ENCODE measurements at regions not wholly inside any gene's neighbourhood (a gene's known extent, or its start where the extent isn't known, plus 50 kb on each side); places are given as distances from the start of the nearest gene placed in this dataset.

DNA sequence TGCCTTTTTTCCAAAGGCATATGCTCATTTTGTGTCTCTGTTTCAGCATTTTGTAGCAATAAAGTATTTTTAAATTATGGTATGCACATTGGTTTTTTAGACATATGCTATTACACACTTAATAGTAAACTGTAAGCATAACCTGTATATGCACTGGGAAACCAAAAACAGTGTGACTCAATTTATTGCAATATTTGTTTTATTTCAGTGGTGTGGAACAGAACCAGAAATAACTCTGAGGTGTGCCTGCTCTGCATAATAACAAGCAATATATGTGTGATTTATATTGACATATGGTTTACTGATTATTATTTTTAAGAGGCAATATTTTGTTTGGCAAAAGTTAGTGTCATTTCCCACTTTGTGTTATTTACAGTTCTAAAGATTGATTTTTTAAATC lies 126.6 kb upstream of the CPNE8 start:
- TF ChIP-seq FOXP2 (optimal IDR thresholded peaks at IDR 0.05; ENCODE audit: control extremely low read depth, extremely low read length, insufficient read depth) (no peak), EZH2 (IDR thresholded peaks at IDR 0.05) (no peak), POLR2AphosphoS5 (IDR thresholded peaks at IDR 0.05; ENCODE audit: borderline replicate concordance, low read depth, low read length) (no peak)
- no peak overlapping the region for H3K9ac ChIP-seq (ENCODE audit: insufficient read length)
- no peak for DNase-seq (ENCODE audit: low read depth, low spot score)
- H3K27ac ChIP-seq = no peak overlapping the region
- H3K9me3 ChIP-seq (ENCODE audit: low read depth, low read length) = no peaks in the 10 kb centered on the region
- H3K36me3 ChIP-seq (ENCODE audit: insufficient read depth, low read length) = no peaks in the 10 kb centered on the region
- H3K4me3 ChIP-seq = no peak overlapping the region

DNA sequence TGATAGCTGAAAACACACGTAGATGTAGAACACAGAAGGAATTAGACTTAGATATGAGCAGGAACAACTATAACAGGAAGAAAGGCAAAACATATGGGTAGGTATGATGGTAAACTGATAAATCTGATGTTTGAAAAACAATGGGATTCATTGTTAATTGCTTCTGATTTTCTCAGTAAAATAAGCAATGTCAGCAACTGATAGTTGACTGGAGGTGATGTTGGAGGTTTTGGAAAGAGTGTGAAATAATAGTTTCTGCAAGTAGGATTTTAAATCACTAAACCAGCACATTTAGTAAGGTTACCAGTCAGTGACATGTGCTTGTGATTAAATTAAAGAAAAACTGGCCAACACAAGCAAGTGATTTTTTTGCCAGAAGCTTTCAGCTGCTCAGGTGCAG lies 123.0 kb upstream of the CPNE8 start:
- TF ChIP-seq EZH2 (IDR thresholded peaks at IDR 0.05) = no peak
- TF ChIP-seq FOXP2 (optimal IDR thresholded peaks at IDR 0.05; ENCODE audit: control extremely low read depth, extremely low read length, insufficient read depth) = no peak
- TF ChIP-seq POLR2AphosphoS5 (IDR thresholded peaks at IDR 0.05; ENCODE audit: borderline replicate concordance, low read depth, low read length) = no peak

DNA sequence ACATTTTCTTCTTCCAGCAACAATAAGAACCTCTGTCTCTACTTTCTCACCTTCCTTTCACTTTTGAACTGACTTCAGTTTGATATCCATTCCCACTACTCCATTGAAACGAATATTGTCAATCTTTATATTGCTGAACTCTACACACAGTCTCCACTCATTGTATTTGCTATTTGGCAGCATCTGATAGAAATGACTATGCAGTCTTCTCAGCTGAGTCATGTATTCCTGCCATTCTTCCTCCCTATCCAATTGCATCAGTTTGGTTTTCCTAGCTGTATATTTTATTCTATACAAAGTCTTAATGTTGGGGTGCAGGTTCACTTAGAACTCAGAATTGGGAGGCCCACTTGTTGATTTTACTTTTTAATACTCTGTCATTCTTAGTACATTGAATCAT lies 107.5 kb upstream of the CPNE8 start:
- no peak for TF ChIP-seq EZH2 (IDR thresholded peaks at IDR 0.05)
- no peak for TF ChIP-seq FOXP2 (optimal IDR thresholded peaks at IDR 0.05; ENCODE audit: control extremely low read depth, extremely low read length, insufficient read depth)
- Histone ChIP-seq H3K9me3 (ENCODE audit: low read depth, low read length) (no peaks in the 10 kb centered on the region), H3K4me3 (no peak overlapping the region), H3K9ac (ENCODE audit: insufficient read length) (no peak overlapping the region), H3K27ac (no peak overlapping the region), H3K36me3 (ENCODE audit: insufficient read depth, low read length) (no peaks in the 10 kb centered on the region)
- DNase-seq (ENCODE audit: low read depth, low spot score) = no peak

More for the DNA sequence above, 123.0 kb upstream of the CPNE8 start:
- DNase-seq (ENCODE audit: low read depth, low spot score) = no peak
- H3K27ac ChIP-seq = no peak overlapping the region
- no peak overlapping the region for H3K9ac ChIP-seq (ENCODE audit: insufficient read length)
- H3K9me3 ChIP-seq (ENCODE audit: low read depth, low read length) = no peaks in the 10 kb centered on the region; the same call in 1 of the 2 replicates
- H3K36me3 ChIP-seq (ENCODE audit: insufficient read depth, low read length) = no peaks in the 10 kb centered on the region
- H3K4me3 ChIP-seq = no peak overlapping the region

DNA sequence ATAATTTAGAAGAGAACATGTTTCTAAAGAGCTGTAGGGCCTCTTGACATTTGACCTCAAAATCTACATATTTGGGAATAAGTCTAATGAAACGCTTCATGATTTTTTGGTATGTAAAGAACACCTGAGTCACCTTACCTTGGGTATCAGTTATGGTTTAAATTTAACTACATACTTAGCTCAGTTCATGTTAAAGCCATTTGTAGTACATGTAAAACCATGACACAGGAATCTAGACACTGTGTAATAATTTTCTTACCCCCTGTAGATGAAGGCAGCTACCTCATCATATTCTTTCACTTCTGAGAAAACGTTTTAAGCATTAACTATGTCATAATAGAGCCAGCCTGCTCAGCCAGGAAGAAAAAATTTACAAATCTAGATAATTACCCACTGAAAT lies 105.8 kb upstream of the CPNE8 start:
- H3K9ac ChIP-seq (ENCODE audit: insufficient read length) = no peak overlapping the region
- DNase-seq (ENCODE audit: low read depth, low spot score) = no peak

DNA sequence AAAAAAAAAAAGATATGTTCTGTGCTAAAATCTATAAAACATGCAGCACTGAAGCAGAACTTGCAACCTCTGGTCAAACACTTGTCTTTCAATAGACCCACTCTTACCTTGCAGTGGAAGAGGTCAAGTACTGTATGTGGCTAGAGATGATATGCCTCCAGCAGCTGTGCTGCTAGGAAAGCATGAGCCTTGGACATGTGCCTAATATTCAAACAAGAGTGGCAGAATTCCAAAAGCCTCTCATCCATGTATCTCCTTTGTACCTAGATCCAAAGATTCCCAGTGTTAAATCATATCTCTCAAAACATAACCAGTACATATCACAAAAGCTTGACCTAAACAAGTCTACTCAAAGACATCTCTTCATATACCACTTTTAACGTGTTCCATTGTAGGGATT lies 105.0 kb upstream of the CPNE8 start:
- no peak for DNase-seq (ENCODE audit: low read depth, low spot score)
- Histone ChIP-seq H3K36me3 (ENCODE audit: insufficient read depth, low read length) (no peaks in the 10 kb centered on the region), H3K9ac (ENCODE audit: insufficient read length) (no peak overlapping the region), H3K4me3 (no peak overlapping the region), H3K27ac (no peak overlapping the region), H3K9me3 (ENCODE audit: low read depth, low read length) (no peaks in the 10 kb centered on the region)
- TF ChIP-seq EZH2 (IDR thresholded peaks at IDR 0.05) (no peak), POLR2AphosphoS5 (IDR thresholded peaks at IDR 0.05; ENCODE audit: borderline replicate concordance, low read depth, low read length) (no peak), FOXP2 (optimal IDR thresholded peaks at IDR 0.05; ENCODE audit: control extremely low read depth, extremely low read length, insufficient read depth) (no peak)

More for the DNA sequence above, 105.8 kb upstream of the CPNE8 start:
- Histone ChIP-seq H3K27ac (peak overlapping the region; percentile 14; the same call in 1 of the 2 replicates), H3K4me3 (no peak overlapping the region), H3K9me3 (ENCODE audit: low read depth, low read length) (no peaks in the 10 kb centered on the region), H3K36me3 (ENCODE audit: insufficient read depth, low read length) (no peaks in the 10 kb centered on the region)
- TF ChIP-seq EZH2 (IDR thresholded peaks at IDR 0.05) = no peak
- no peak for TF ChIP-seq POLR2AphosphoS5 (IDR thresholded peaks at IDR 0.05; ENCODE audit: borderline replicate concordance, low read depth, low read length)
- no peak for TF ChIP-seq FOXP2 (optimal IDR thresholded peaks at IDR 0.05; ENCODE audit: control extremely low read depth, extremely low read length, insufficient read depth)

DNA sequence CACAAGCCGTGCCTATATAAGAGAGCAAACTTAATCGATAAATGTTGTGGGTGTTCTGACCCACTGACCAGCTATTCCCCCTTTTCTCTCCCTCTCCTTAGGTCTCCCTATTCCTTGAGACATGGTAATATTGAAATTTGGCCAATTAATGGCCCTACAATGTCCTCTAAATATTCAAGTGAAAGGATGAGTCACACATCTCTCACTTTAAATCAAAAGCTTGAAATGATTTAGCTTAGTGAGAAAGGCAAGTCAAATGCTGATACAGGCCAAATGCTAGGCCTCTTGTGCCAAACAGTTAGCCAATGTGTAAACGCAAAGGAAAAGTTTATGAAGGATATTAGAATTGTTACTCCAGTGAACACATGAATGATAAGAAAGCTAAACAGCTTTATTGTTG lies 102.2 kb upstream of the CPNE8 start:
- no peak overlapping the region for H3K4me3 ChIP-seq
- no peaks in the 10 kb centered on the region for H3K9me3 ChIP-seq (ENCODE audit: low read depth, low read length)
- no peaks in the 10 kb centered on the region for H3K36me3 ChIP-seq (ENCODE audit: insufficient read depth, low read length)
- TF ChIP-seq FOXP2 (optimal IDR thresholded peaks at IDR 0.05; ENCODE audit: control extremely low read depth, extremely low read length, insufficient read depth) (no peak), EZH2 (IDR thresholded peaks at IDR 0.05) (no peak), POLR2AphosphoS5 (IDR thresholded peaks at IDR 0.05; ENCODE audit: borderline replicate concordance, low read depth, low read length) (no peak)
- H3K9ac ChIP-seq (ENCODE audit: insufficient read length) = no peak overlapping the region
- no peak for DNase-seq (ENCODE audit: low read depth, low spot score)
- no peak overlapping the region for H3K27ac ChIP-seq

GRCh38 chr12:39006286-39006685 lies 100.9 kb upstream of the CPNE8 start:
- Histone ChIP-seq H3K27ac (peak overlapping the region; percentile 52; the same call in 1 of the 2 replicates), H3K4me3 (no peak overlapping the region), H3K36me3 (ENCODE audit: insufficient read depth, low read length) (no peaks in the 10 kb centered on the region), H3K9me3 (ENCODE audit: low read depth, low read length) (no peaks in the 10 kb centered on the region), H3K9ac (ENCODE audit: insufficient read length) (no peak overlapping the region)
- DNase-seq (ENCODE audit: low read depth, low spot score) = no peak
- no peak for TF ChIP-seq EZH2 (IDR thresholded peaks at IDR 0.05)
- no peak for TF ChIP-seq POLR2AphosphoS5 (IDR thresholded peaks at IDR 0.05; ENCODE audit: borderline replicate concordance, low read depth, low read length)
- TF ChIP-seq FOXP2 (optimal IDR thresholded peaks at IDR 0.05; ENCODE audit: control extremely low read depth, extremely low read length, insufficient read depth) = no peak

DNA sequence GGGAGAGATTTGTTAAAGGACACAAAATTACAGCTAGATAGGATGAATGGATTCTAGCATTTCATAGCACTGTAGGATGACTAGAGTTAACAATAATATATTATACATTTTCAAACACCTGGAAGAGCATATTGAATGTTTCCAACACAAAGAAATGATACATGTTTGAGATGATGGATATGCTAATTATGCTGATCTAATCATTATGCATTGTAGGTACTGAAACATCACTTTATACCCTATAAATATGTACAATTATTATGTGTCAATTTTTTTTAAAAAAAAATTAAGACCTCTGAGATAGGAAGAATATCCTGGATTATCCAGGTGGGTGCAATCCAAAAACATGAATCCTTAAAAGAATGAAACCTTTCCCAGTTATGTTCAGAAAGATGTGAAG lies 100.3 kb upstream of the CPNE8 start:
- Histone ChIP-seq H3K9ac (ENCODE audit: insufficient read length) (no peak overlapping the region), H3K27ac (no peak overlapping the region), H3K9me3 (ENCODE audit: low read depth, low read length) (no peaks in the 10 kb centered on the region), H3K4me3 (no peak overlapping the region), H3K36me3 (ENCODE audit: insufficient read depth, low read length) (no peaks in the 10 kb centered on the region)
- TF ChIP-seq EZH2 (IDR thresholded peaks at IDR 0.05) = no peak
- no peak for TF ChIP-seq FOXP2 (optimal IDR thresholded peaks at IDR 0.05; ENCODE audit: control extremely low read depth, extremely low read length, insufficient read depth)
- no peak for TF ChIP-seq POLR2AphosphoS5 (IDR thresholded peaks at IDR 0.05; ENCODE audit: borderline replicate concordance, low read depth, low read length)
- no peak for DNase-seq (ENCODE audit: low read depth, low spot score)

DNA sequence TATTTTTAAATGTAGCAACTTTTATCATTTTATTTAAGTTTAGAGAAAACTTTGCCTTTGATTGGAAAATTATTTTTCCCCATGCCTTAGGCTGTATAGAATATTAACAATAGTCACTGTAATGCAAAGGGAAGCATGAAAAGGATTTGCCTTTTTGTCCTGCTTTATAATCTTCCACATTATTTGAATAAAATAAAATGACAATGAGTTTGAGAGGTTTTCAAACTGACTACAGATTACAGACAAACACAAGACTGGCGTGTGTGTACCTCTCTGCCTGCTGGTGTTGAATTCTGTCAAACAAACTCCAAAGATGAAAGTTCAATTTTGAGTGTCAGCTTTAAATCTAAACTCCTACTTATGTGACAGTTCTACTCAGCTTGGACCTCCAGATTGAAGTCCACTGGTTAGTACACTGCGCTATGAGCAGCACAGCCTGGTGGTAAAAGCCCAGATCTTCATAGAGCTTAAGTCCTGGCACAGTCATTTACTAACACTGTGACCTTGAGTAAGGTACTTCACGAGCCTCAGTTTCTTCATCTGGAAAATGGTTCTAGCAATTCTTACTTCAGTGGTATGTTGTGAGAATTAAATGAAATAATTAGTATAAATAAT lies 98.3 kb upstream of the CPNE8 start:
- TF ChIP-seq POLR2AphosphoS5 (IDR thresholded peaks at IDR 0.05; ENCODE audit: borderline replicate concordance, low read depth, low read length) = no peak
- no peak for TF ChIP-seq EZH2 (IDR thresholded peaks at IDR 0.05)
- no peak for TF ChIP-seq FOXP2 (optimal IDR thresholded peaks at IDR 0.05; ENCODE audit: control extremely low read depth, extremely low read length, insufficient read depth)
- H3K27ac ChIP-seq = no peak overlapping the region
- H3K36me3 ChIP-seq (ENCODE audit: insufficient read depth, low read length) = no peaks in the 10 kb centered on the region
- no peak overlapping the region for H3K9ac ChIP-seq (ENCODE audit: insufficient read length)
- DNase-seq (ENCODE audit: low read depth, low spot score) = no peak
- no peak overlapping the region for H3K4me3 ChIP-seq
- no peaks in the 10 kb centered on the region for H3K9me3 ChIP-seq (ENCODE audit: low read depth, low read length)

Measured in SK-N-MC (cell line).